HG02840 (cell line): ENCODE measurements at regions not wholly inside any gene's neighbourhood (a gene's known extent, or its start where the extent isn't known, plus 50 kb on each side); places are given as distances from the start of the nearest gene placed in this dataset.
"Not testable (repeated sequence)": the region's sequence is repeated elsewhere in the genome, so short reads cannot be mapped to it uniquely, and the experiment has no call there.

Experiments used
- ATAC-seq: cut with Tn5 transposase; IDR thresholded peaks from one replicate; pipeline ENCODE4 v1.9.1; 2021; ENCODE audit warnings: mild to moderate bottlenecking, moderate library complexity, moderate number of reproducible peaks; ENCODE audit not compliant: unreplicated experiment, low FRiP score

DNA sequence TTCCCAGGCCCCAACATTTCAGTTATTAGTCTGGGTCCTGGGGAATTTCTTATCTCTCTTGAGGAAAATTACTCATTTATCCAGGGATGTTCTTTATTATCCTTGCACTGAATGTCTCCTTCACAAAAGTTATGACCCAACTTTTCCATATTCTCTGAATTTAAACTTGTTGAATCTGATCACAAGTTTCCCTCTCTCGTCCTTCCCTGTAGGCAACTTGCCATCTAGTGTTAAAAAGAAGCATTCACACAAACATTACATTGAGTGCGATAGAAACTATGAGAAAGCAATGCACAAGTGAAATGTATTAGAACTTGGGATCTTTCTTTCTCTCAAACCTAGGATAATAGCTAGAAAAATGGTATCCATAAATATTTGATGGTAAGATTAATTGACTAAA lies 608.4 kb downstream of the FSCB start:
- ATAC-seq: no peak

DNA sequence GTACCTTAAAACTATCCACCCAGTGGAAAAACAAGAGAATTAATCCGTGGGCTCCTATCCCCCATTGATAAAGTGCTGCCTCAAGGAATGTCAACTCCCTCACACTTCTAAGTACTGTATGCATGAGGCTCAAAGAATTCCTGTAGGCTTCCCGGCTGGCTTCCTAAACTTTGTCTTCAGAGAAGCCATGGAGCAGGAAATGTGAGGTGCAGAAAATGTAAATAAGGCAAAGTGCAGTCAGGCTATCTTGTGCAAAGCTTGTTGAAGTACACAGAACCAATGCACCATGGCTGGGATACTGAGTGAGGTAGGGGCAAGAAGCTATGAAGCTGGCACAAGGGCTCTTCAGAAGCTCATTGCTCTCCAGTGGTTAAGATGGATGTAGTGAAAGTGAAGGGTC lies 611.0 kb downstream of the FSCB start:
- no peak for ATAC-seq

DNA sequence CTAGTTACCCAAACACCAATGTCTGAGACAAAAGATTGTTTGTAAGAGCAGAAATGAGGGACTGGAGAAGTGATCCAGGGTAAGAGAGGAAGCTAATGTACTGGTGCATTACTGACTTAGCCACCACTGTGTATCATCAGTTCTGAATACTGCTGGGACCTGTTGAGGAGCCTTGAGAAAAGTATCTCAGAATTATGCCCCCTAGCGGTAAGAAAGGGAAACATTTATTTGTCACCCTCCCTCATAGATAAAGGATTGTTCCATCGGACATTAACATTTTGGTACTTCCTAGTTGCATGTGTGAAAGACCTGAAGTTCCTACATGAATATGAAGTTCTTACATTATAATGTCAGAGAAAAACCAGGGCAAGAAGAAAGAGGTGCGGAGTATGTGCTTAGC lies 612.5 kb downstream of the FSCB start:
- ATAC-seq: no peak

GRCh38 chr14:43887523-43887922 lies 619.6 kb downstream of the FSCB start:
- no peak for ATAC-seq

- no peak for ATAC-seq
Observed at GRCh38 chr14:43877351-43877960, 629.6 kb downstream of the FSCB start.

DNA sequence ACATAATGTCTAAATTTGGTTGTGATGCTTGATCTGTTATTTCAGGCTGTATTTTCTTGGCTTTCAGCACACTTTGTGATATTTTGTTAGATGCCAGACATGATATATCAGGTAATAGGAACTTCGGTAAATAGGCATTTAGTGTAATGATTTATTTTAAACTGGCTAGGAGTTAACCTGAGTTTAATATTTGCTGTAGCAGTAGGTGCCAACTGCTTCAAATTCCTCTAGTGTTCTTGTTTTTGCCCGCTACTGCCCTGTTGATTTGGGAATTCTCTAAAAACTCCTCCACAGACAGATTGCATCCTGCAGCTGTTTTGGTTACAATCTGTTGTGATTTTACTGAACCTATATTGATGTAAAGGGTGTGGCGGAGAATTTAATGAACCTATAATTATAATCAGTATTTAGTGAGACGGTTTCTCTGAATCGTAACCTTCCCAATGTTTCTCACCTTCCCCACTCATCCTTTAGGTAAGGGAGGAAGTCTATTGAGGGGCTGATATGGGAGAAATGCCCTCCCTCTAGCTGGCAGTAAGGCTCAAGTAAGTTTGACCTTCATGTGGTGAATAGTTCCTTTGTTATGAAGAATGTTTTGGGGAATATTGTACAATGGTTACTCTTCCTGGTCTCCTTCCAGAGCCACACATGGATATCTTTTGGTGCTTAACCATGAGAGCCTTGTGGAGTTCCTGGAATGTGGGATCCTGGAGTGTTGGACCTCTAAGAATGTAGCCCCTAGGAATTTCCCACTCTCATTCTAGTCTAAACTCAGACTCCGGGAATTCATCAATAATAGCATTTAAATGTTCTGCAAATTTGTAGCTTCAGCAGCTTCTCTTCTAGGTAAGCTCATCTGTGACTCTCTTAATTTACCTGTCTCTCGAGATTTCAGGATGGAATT lies 634.1 kb downstream of the FSCB start:
- ATAC-seq: no peak

DNA sequence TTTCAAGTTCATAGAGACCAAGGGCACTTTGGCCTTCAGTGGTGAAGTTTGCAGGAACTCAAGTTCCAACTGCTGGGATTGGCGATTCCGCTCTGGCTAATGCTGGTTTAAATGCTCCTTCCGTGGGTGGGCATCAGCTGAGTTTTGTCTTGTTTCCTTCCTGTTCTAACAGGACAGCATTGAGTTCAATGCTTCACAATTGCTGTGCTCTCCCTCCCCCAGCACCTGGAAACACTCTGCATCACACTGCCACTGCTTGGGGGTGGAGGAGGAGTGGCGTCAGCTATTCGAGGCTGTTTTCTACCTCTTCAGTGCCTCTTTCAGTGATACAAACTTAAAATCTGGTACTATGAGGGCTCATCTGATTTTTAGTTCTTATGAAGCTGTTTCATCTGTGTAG lies 634.9 kb downstream of the FSCB start:
- ATAC-seq: no peak

DNA sequence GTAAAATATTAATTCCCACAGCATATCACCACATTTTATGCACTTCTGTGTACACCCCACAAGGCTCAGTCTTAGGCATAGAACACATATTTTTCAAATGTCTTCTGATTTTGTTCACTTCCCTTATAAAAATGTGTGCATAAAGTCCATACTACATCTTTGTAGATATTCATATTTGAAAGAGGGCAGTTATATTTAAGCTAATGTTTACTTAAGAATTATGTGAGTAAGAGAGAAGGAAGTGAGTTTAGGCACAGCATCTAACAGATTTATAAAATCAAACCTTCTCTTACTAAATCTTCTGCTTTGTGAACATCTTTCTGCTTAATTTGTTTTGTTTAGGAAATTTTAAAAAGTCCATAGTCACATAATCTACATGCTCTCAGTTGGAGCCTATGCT lies 648.1 kb downstream of the FSCB start:
- no peak for ATAC-seq

DNA sequence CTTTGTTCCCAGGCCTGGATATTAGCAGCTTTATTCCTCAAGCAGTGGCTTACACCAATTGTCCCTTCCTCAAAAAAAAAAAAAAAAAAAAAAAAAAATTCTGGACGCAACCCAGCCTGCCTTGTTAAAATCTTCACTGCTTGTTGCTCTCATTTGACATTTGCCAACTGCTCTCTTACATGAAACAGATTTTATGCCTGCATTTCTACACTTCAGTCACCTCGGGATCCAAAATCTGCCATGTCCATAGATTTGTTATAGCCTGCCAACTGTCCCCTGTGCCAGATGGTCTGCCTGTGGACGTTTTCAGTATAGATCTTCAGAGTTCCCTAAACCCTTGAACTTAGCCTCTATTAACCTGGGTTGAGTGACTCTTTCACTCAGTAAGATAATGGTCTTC lies 651.5 kb downstream of the FSCB start:
- no peak for ATAC-seq

DNA sequence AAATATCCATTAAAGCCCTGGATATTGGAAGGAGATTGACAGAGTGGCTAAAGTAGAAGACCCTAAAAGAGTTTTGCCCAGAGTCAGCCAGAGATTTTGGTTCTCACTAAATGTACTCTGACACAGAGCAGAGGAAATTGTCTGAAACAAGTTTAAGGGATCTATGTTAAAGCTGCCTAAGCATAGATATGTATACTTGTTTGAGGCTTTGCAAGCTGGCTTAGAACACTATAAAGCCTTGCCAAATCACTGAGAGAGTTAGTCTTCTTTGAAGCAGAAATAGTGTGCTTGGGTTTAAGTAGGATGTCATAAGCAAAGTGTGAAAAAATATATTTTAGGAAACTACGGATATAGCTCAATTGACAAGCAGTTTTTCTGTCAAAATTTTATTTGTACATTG lies 653.5 kb downstream of the FSCB start:
- ATAC-seq: no peak

DNA sequence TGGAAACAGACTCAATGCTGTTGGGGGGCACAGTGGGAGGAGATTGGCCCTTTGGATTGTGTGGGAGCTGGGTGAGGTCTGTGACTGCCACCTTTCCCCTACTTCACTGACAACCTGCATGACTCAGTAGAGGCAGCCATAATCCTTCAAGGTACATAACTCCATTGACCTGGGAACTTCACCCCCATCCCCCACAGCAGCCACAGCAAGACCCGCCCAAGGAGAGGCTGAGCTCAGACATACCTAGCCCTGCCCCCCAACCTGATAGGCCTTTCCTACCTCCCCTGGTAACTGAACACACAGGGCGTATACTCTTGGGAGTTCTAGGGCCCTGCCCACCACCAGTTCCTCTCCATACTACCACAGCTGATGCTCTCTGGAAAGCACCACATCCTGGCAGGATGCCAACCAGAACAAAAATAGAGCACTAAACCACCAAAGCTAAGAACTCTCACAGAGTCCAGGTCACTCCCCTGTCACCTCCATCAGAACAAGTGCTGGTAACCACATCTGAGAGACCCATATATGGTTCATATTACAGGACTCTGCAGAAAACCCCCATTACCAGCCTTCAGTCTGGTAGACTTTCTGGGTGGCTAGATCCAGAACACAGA lies 703.9 kb downstream of the FSCB start:
- ATAC-seq: no peak

GRCh38 chr14:43795600-43796228 lies 711.4 kb downstream of the FSCB start:
- ATAC-seq: no peak

- no peak for ATAC-seq
Observed at GRCh38 chr14:43793579-43793978, 713.5 kb downstream of the FSCB start.

- no peak for ATAC-seq
Observed at GRCh38 chr14:43792980-43793379, 714.1 kb downstream of the FSCB start.

- no peak for ATAC-seq
Observed at GRCh38 chr14:43790681-43791080, 716.4 kb downstream of the FSCB start.

DNA sequence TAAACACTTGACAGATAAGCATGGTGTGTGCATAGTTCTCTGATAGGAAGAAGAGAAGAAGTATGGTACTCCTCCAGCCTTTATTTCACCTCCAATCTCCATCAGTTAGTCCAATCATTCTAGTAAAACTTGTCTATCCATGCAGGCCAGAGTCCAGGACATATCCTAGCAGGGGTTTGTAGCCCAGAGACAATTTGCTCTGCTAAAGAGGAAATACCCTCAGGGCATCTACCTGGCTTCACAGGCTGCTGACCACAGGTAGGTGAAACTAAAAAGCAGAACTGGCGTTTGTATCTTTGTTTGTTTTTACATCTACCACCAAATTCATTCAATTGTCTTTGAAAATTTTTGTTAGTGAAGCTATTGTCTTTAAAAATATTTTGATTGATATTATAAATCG lies 717.6 kb downstream of the FSCB start:
- ATAC-seq: no peak

- no peak for ATAC-seq
Observed at GRCh38 chr14:43786066-43786762, 720.9 kb downstream of the FSCB start.

- ATAC-seq: not testable (repeated sequence)
Observed at GRCh38 chr14:43784432-43784831, 722.7 kb downstream of the FSCB start.

DNA sequence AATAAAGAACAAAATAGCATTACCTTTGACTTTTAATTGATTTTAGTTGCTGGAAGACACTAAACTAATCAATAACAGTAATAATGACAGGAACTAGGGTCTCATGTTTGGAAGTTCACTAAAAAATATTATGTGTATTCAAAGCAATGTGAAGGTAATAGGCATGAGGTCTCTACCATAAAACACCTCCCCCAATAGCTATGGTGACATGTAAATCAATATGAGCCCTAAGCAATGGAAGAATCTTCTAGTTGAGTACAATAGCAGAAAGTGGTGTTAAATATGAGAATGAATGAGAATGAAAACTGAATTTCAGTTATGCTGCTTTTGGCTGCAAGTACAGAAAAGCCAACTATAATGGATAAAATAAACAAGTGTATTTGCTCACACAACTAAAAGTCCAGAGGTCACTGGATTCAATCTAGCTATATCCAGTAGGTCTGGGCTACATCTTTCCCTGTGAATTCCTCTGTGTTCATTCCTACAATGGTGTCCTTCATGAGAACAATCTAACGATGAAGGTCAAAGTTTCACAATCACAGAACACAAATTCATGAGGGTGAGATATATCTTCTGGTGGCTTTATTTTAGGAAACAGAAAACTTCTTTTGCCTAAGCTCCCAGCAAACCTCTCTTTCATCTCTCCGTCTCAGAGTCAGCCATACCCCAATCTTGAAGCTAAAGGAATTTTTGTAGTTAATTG lies 728.0 kb downstream of the FSCB start:
- no peak for ATAC-seq

GRCh38 chr14:43778570-43778936 lies 728.5 kb downstream of the FSCB start:
- ATAC-seq: no peak
